Neutrophil (primary cell): ENCODE measurements at regions not wholly inside any gene's neighbourhood (a gene's known extent, or its start where the extent isn't known, plus 50 kb on each side); places are given as distances from the start of the nearest gene placed in this dataset.

ENCODE experiments used
- H3K27ac ChIP-seq: fragments of 200-600 bp; sonication (generic); 2 replicates; pipeline ENCODE4 v1.5.1; 2016; ENCODE audit warnings: mild to moderate bottlenecking, moderate library complexity
- H3K27me3 ChIP-seq: fragments of 200-600 bp; sonication (generic); 2 replicates; pipeline ENCODE4 v1.6.0; 2016; ENCODE audit warnings: mild to moderate bottlenecking
- H3K36me3 ChIP-seq: fragments of 200-600 bp; sonication (generic); 2 replicates; pipeline ENCODE4 v1.5.1; 2017
- H3K4me1 ChIP-seq, 2 experiments: fragments of 200-600 bp in 1 of 2; sonication (generic) in 1 of 2; 1 replicate in 1 of 2; 2 replicates in 1 of 2; pipeline versions ENCODE4 v1.5.1 to v1.6.1; 2013 to 2016; ENCODE audit warnings: low read depth in 1 of 2, low read length in 1 of 2, mild to moderate bottlenecking in 1 of 2, moderate library complexity in 1 of 2; ENCODE audit not compliant: control insufficient read depth in 1 of 2, insufficient read depth in 1 of 2
- H3K4me3 ChIP-seq, 2 experiments: fragments of 200-600 bp in 1 of 2; sonication (generic) in 1 of 2; 1 replicate in 1 of 2; 2 replicates in 1 of 2; pipeline ENCODE4 v1.5.1; 2013 to 2016; ENCODE audit warnings: low read depth in 1 of 2, low read length in 1 of 2, mild to moderate bottlenecking in 1 of 2, moderate library complexity in 1 of 2
- H3K9me3 ChIP-seq: fragments of 200-600 bp; sonication (generic); 2 replicates; pipeline ENCODE4 v1.5.1; 2016
- CTCF ChIP-seq: fragments of 200-600 bp; sonication (generic); IDR thresholded peaks from 2 replicates; pipeline ENCODE4 v1.5.1; 2016; ENCODE audit warnings: antibody characterized with exemption

- no peak overlapping the region for H3K4me3 ChIP-seq
- no peak overlapping the region for H3K27ac ChIP-seq
- no peak for TF ChIP-seq CTCF
- H3K4me1 ChIP-seq = no peaks in the 10 kb centered on the region
- H3K27me3 ChIP-seq = no peaks in the 10 kb centered on the region
- H3K9me3 ChIP-seq = no peaks in the 10 kb centered on the region
- no peaks in the 10 kb centered on the region for H3K36me3 ChIP-seq
Observed at GRCh38 chr1:25090707-25091422, 141.4 kb downstream of the SYF2 start.

- Histone ChIP-seq H3K27ac (no peak overlapping the region), H3K4me3 (no peak overlapping the region), H3K4me1 (no peaks in the 10 kb centered on the region), H3K9me3 (no peaks in the 10 kb centered on the region), H3K27me3 (no peaks in the 10 kb centered on the region), H3K36me3 (no peaks in the 10 kb centered on the region)
- no peak for TF ChIP-seq CTCF
Observed at GRCh38 chr1:25089772-25090171, 142.5 kb downstream of the SYF2 start.

- H3K36me3 ChIP-seq = no peaks in the 10 kb centered on the region
- H3K27ac ChIP-seq = no peak overlapping the region
- no peak for TF ChIP-seq CTCF
- no peak overlapping the region for H3K4me3 ChIP-seq
- no peaks in the 10 kb centered on the region for H3K4me1 ChIP-seq
- no peaks in the 10 kb centered on the region for H3K9me3 ChIP-seq
- no peaks in the 10 kb centered on the region for H3K27me3 ChIP-seq
Observed at GRCh38 chr1:25088946-25089345, 143.4 kb downstream of the SYF2 start.

GRCh38 chr1:25088180-25088701 lies 144.1 kb downstream of the SYF2 start:
- Histone ChIP-seq H3K4me1 (no peaks in the 10 kb centered on the region), H3K27me3 (no peaks in the 10 kb centered on the region), H3K4me3 (no peak overlapping the region), H3K36me3 (no peaks in the 10 kb centered on the region), H3K9me3 (no peaks in the 10 kb centered on the region), H3K27ac (no peak overlapping the region)
- no peak for TF ChIP-seq CTCF

GRCh38 chr1:25086518-25087079 lies 145.7 kb downstream of the SYF2 start:
- Histone ChIP-seq H3K27ac (no peak overlapping the region), H3K4me3 (no peak overlapping the region), H3K36me3 (no peaks in the 10 kb centered on the region), H3K27me3 (no peaks in the 10 kb centered on the region), H3K9me3 (no peaks in the 10 kb centered on the region), H3K4me1 (no peaks in the 10 kb centered on the region)
- no peak for TF ChIP-seq CTCF
